Loucy (cell line): ENCODE measurements at regions not wholly inside any gene's neighbourhood (a gene's known extent, or its start where the extent isn't known, plus 50 kb on each side); places are given as distances from the start of the nearest gene placed in this dataset.

Source experiments
- CTCF ChIP-seq: fragments of 200-600 bp; sonication (generic); conservative IDR thresholded peaks from 2 replicates; pipeline ENCODE4 v1.5.1; 2014; ENCODE audit warnings: mild to moderate bottlenecking, antibody characterized with exemption, low read length
- EZH2phosphoT487 ChIP-seq: fragments of 200-600 bp; IDR thresholded peaks from 2 replicates; pipeline ENCODE4 v1.6.1; 2018; ENCODE audit warnings: antibody characterized with exemption, mild to moderate bottlenecking, moderate library complexity, borderline replicate concordance

GRCh38 chr2:45285771-45286390 is 276.6 kb upstream of the SIX2 start:
- TF ChIP-seq CTCF (no peak), EZH2phosphoT487 (no peak)
